ENCODE measurements at regions not wholly inside any gene's neighbourhood (a gene's known extent, or its start where the extent isn't known, plus 50 kb on each side); places are given as distances from the start of the nearest gene placed in this dataset.

DNA sequence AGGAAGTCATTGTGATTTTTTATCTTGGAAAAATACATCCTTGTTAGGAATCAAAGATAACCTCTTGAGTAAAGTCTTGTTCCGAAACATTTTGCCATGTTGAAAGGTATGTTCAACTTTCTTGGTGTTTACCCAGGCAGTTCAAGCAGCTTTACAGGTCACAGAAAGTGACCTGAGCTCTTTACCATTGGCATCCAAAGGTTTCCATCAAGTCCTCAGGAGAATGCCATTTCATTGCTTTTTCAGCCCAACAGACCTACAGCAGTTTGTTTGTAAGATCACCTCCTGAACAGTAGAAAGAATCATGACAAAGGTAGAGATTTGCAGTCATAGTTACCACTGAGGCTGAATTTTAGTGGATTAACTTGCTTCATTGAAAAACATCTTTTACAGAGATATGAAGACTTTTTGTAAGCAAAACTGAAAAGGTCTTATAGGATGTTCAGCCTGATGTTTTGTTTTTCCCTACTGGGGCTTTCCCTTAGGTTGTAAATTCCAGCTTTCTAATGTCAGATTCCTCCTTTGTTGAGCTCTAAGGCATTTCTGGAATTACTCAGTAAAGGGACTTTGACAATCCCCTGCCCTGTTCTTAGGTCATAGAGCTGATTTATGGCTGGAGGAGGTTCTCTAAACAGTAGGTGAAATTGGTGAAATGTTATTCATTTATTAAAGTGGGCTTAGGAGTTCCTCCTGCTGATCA is 236.8 kb upstream of the RBMS1 start:
- H3K36me3 ChIP-seq (ENCODE audit: insufficient read depth, low read length) = no peaks in the 10 kb centered on the region

GRCh38 chr2:160731415-160731814 is 237.8 kb upstream of the RBMS1 start:
- H3K9me3 Mint-ChIP-seq (ENCODE audit: unreplicated experiment) = peaks cover 3% of the 10 kb centered on the region
- no peak overlapping the region for H3K27ac Mint-ChIP-seq (ENCODE audit: unreplicated experiment)

More for the DNA sequence above, 236.8 kb upstream of the RBMS1 start:
- FAIRE-seq (no peak), DNase-seq (ENCODE audit: low read depth) (no peak)
- H3K79me2 ChIP-seq (ENCODE audit: insufficient read depth, low read length) = no peaks in the 10 kb centered on the region
- no peaks in the 10 kb centered on the region for H3K36me3 Mint-ChIP-seq (ENCODE audit: low read depth, unreplicated experiment)
- H3K4me3 Mint-ChIP-seq (ENCODE audit: unreplicated experiment) = no peak overlapping the region
- no peaks in the 10 kb centered on the region for H3K27me3 Mint-ChIP-seq (ENCODE audit: low read depth, unreplicated experiment)
- TF ChIP-seq EZH2 (IDR thresholded peaks at IDR 0.05; ENCODE audit: insufficient read depth, low read length) = no peak
- TF ChIP-seq, protein P1, sequence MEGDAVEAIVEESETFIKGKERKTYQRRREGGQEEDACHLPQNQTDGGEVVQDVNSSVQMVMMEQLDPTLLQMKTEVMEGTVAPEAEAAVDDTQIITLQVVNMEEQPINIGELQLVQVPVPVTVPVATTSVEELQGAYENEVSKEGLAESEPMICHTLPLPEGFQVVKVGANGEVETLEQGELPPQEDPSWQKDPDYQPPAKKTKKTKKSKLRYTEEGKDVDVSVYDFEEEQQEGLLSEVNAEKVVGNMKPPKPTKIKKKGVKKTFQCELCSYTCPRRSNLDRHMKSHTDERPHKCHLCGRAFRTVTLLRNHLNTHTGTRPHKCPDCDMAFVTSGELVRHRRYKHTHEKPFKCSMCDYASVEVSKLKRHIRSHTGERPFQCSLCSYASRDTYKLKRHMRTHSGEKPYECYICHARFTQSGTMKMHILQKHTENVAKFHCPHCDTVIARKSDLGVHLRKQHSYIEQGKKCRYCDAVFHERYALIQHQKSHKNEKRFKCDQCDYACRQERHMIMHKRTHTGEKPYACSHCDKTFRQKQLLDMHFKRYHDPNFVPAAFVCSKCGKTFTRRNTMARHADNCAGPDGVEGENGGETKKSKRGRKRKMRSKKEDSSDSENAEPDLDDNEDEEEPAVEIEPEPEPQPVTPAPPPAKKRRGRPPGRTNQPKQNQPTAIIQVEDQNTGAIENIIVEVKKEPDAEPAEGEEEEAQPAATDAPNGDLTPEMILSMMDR (IDR thresholded peaks at IDR 0.05; ENCODE audit: insufficient read depth, low read depth, low read length) = no peak
- no peaks in the 10 kb centered on the region for H4K20me1 ChIP-seq (ENCODE audit: insufficient read depth, low read length)
- no peak overlapping the region for H3K4me3 ChIP-seq (ENCODE audit: insufficient read depth, low read depth, low read length)
- H3K9me3 ChIP-seq (ENCODE audit: insufficient read depth, low read depth, low read length) = no peaks in the 10 kb centered on the region
- no peak overlapping the region for H3K27ac Mint-ChIP-seq (ENCODE audit: unreplicated experiment)
- H3K9ac ChIP-seq (ENCODE audit: low read length) = no peak overlapping the region
- no peaks in the 10 kb centered on the region for H3K4me1 ChIP-seq (ENCODE audit: insufficient read depth, low read length)
- H3K4me1 Mint-ChIP-seq (ENCODE audit: low read depth, unreplicated experiment) = peaks cover 10% of the 10 kb centered on the region
- no peak overlapping the region for H3K27ac ChIP-seq (ENCODE audit: low read depth, low read length)
- no peak overlapping the region for H2AFZ ChIP-seq (ENCODE audit: low read depth, low read length)
- H3K9me3 Mint-ChIP-seq (ENCODE audit: unreplicated experiment) = peaks cover 3% of the 10 kb centered on the region
- no peak overlapping the region for H3K4me2 ChIP-seq (ENCODE audit: low read length)
- no peaks in the 10 kb centered on the region for H3K27me3 ChIP-seq (ENCODE audit: insufficient read depth, low read length)

More at GRCh38 chr2:160731415-160731814, 237.8 kb upstream of the RBMS1 start:
- Histone ChIP-seq H3K79me2 (ENCODE audit: insufficient read depth, low read length) (no peaks in the 10 kb centered on the region), H3K36me3 (ENCODE audit: insufficient read depth, low read length) (no peaks in the 10 kb centered on the region), H3K4me3 (ENCODE audit: insufficient read depth, low read depth, low read length) (no peak overlapping the region), H3K4me2 (ENCODE audit: low read length) (no peak overlapping the region), H4K20me1 (ENCODE audit: insufficient read depth, low read length) (no peaks in the 10 kb centered on the region), H3K9ac (ENCODE audit: low read length) (no peak overlapping the region), H3K27me3 (ENCODE audit: insufficient read depth, low read length) (no peaks in the 10 kb centered on the region), H2AFZ (ENCODE audit: low read depth, low read length) (no peak overlapping the region), H3K9me3 (ENCODE audit: insufficient read depth, low read depth, low read length) (no peaks in the 10 kb centered on the region), H3K4me1 (ENCODE audit: insufficient read depth, low read length) (peaks cover 5% of the 10 kb centered on the region), H3K27ac (ENCODE audit: low read depth, low read length) (no peak overlapping the region)
- Mint-ChIP-seq H3K27me3 (ENCODE audit: low read depth, unreplicated experiment) (no peaks in the 10 kb centered on the region), H3K36me3 (ENCODE audit: low read depth, unreplicated experiment) (no peaks in the 10 kb centered on the region), H3K4me3 (ENCODE audit: unreplicated experiment) (no peak overlapping the region), H3K4me1 (ENCODE audit: low read depth, unreplicated experiment) (peaks cover 16% of the 10 kb centered on the region)
- no peak for DNase-seq (ENCODE audit: low read depth)
- no peak for FAIRE-seq
- TF ChIP-seq EZH2 (IDR thresholded peaks at IDR 0.05; ENCODE audit: insufficient read depth, low read length) = no peak
- TF ChIP-seq, protein P1 (IDR thresholded peaks at IDR 0.05; ENCODE audit: insufficient read depth, low read depth, low read length) = no peak

All from astrocyte (in vitro differentiated cells and primary cell).